T-helper 2 cell treated with Interferon-gamma antibody and Interleukin-4, amounts not matched to agents 5 μg/mL and 100 μg/mL, for 36 hours (primary cell): ENCODE measurements at regions not wholly inside any gene's neighbourhood (a gene's known extent, or its start where the extent isn't known, plus 50 kb on each side); places are given as distances from the start of the nearest gene placed in this dataset.

Experiments used
- DNase-seq: peaks from one replicate; pipeline ENCODE4 v3.0.0; 2021; ENCODE audit warnings: low spot score
- H3K27ac Mint-ChIP-seq: one replicate; pipeline ENCODE4 v1.8.0; 2021; ENCODE audit warnings: mild to moderate bottlenecking, mixed read lengths
- H3K27me3 Mint-ChIP-seq: one replicate; pipeline ENCODE4 v1.8.0; 2021; ENCODE audit warnings: low read depth, mixed read lengths
- H3K36me3 Mint-ChIP-seq: one replicate; pipeline ENCODE4 v1.8.0; 2021; ENCODE audit warnings: low read depth, mixed read lengths
- H3K4me1 Mint-ChIP-seq: one replicate; pipeline ENCODE4 v1.8.0; 2021; ENCODE audit warnings: low read depth, mixed read lengths
- H3K4me3 Mint-ChIP-seq: one replicate; pipeline ENCODE4 v1.8.0; 2022; ENCODE audit warnings: mild to moderate bottlenecking, moderate library complexity, mixed read lengths
- H3K9me3 Mint-ChIP-seq: one replicate; pipeline ENCODE4 v1.8.0; 2021; ENCODE audit warnings: mixed read lengths

DNA sequence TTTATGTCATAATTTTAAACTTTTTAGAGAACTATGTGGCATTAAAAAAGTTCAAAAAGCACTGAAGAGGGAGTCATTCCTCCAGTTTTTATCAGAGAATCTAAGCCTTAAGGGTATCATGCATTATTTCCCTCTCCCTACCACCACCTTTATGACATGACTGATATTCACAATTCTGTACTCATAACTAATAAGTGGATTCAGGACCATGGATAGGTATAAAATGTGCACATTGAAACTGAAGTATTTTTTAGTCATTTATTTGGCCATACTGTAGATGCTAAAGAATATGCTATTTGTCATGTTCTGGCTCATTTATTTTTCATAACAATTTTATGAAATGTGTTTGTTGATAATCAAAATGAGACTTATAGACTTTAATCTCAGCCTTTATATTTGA, 897.5 kb upstream of the AGA start:
- no peak overlapping the region for H3K4me3 Mint-ChIP-seq
- no peak for DNase-seq
- H3K27ac Mint-ChIP-seq: no peak overlapping the region
- H3K27me3 Mint-ChIP-seq: no peaks in the 10 kb centered on the region
- no peaks in the 10 kb centered on the region for H3K4me1 Mint-ChIP-seq
- H3K9me3 Mint-ChIP-seq: peaks cover 19% of the 10 kb centered on the region
- H3K36me3 Mint-ChIP-seq: no peaks in the 10 kb centered on the region

DNA sequence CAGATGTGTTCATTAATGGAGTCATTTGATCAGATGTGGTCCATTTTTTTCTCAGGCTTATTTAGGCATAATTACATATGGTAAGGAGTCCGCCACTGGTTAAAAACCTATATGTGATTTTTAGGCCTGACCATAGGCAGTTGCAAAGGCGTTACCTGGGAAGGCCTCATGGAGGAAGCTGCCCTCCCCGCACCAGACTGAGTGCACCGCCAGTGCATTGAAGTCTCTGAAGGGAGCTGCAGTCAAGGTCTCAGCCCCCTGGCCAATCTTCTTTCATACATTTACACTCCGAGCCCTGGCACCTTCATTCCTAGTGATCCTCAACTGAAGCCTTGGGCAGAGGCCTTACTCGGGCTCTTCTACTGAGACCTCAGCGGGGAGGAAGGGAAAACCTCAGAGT, 898.2 kb upstream of the AGA start:
- Mint-ChIP-seq H3K9me3 (peaks cover 22% of the 10 kb centered on the region), H3K36me3 (no peaks in the 10 kb centered on the region), H3K4me3 (no peak overlapping the region), H3K4me1 (no peaks in the 10 kb centered on the region), H3K27me3 (no peaks in the 10 kb centered on the region), H3K27ac (no peak overlapping the region)
- no peak for DNase-seq

DNA sequence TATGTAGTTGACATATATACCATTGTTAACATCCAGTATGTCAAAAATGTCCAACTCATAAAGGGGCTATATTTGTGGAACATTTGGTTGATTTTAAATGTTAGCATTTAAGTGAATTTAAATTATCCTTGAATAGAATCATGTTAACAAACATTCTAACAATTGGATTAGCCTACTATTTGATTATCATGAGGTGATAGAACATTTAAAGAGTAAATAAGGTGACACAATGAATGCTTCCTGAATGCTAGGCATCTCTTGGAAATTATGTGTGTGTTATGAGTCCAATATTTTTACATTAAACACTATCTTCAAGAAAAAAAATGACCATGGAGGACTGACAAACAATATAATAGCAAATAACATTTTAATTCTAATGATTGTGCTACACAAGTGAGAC, 901.9 kb upstream of the AGA start:
- H3K27me3 Mint-ChIP-seq: no peaks in the 10 kb centered on the region
- H3K36me3 Mint-ChIP-seq: no peaks in the 10 kb centered on the region
- H3K27ac Mint-ChIP-seq: no peak overlapping the region
- H3K4me1 Mint-ChIP-seq: no peaks in the 10 kb centered on the region
- no peak for DNase-seq
- no peak overlapping the region for H3K4me3 Mint-ChIP-seq
- H3K9me3 Mint-ChIP-seq: peaks cover 6% of the 10 kb centered on the region

DNA sequence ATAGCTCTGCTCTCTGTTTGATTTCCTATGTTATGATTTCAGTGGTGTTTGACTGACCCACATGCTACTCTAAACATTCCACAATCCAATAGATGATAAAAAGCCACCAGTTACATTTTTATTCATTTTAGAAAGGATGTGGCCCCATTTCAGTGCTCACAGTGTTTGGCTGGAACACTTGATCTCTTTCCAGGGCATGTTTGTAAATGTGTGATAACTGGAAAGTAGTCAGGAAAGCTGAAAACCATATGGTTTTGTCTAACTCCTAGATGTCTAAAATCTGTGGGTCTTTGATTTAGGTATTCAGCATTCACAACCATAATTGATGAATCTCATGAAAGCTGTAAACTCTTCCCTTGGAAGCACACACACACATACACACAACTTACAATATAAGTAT, 904.9 kb upstream of the AGA start:
- no peaks in the 10 kb centered on the region for H3K36me3 Mint-ChIP-seq
- H3K4me1 Mint-ChIP-seq: no peaks in the 10 kb centered on the region
- H3K4me3 Mint-ChIP-seq: no peak overlapping the region
- DNase-seq: no peak
- H3K27ac Mint-ChIP-seq: no peak overlapping the region
- peaks cover 4% of the 10 kb centered on the region for H3K9me3 Mint-ChIP-seq
- H3K27me3 Mint-ChIP-seq: no peaks in the 10 kb centered on the region

DNA sequence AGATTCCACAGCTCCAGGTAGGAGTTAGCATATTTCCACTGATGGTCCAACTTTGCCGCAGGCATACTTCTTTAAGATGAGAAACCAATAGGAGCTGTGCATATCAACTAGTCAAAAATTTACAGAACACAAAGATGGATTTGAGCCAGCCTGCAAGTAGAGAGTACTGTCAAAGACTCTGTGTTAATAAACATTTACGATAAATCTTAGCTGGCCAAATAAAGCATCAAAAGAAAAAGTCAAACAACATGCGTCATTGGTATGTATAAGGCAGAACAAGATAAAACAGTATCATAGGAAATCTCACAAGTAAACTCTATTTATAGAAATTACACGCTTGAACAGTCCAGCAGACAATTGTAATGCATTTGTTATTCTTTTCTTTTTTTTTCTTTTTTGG, 907.4 kb upstream of the AGA start:
- Mint-ChIP-seq H3K9me3 (peaks cover 11% of the 10 kb centered on the region), H3K4me3 (no peak overlapping the region), H3K27me3 (no peaks in the 10 kb centered on the region), H3K36me3 (no peaks in the 10 kb centered on the region), H3K4me1 (no peaks in the 10 kb centered on the region), H3K27ac (no peak overlapping the region)
- DNase-seq: no peak

DNA sequence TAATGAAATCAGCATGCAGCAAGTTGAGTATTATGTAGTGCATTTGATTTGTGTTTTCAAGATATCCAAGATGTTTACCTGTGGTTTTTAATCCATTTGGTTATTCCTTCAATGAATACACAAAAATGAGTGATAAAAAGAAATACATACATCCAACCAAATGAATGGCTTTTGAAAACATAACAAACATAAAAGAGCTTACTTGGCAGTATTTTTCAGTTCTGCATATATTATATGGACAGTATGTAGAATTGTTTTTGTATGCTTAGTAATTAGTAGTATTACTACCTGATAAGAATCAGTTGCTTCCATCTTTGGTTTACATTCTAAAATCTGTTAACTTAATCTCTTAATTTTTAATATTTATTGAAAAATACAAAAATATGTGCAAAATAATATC, 908.9 kb upstream of the AGA start:
- Mint-ChIP-seq H3K27ac (no peak overlapping the region), H3K4me3 (no peak overlapping the region)
- no peak for DNase-seq

DNA sequence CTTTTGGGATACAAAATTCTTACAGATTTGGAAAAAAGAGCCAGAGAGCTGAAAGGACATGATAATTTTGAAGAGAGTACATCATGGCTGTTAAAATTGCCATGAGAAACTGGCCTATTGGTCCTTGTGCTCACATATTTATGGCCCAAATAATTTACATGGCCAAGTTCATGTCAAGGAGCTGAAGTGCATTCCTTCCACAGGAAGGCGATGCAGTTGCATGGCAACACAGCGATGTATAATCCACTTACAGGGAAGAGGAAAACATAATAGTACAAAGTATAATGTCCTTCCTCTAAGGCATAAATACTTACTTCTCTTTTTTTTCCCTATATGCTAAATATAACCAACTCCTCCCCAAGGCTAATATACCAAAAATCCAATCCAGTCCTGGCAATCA, 914.5 kb upstream of the AGA start:
- Mint-ChIP-seq H3K36me3 (no peaks in the 10 kb centered on the region), H3K27ac (no peak overlapping the region), H3K27me3 (no peaks in the 10 kb centered on the region), H3K9me3 (peaks cover 29% of the 10 kb centered on the region), H3K4me1 (no peaks in the 10 kb centered on the region), H3K4me3 (no peak overlapping the region)
- no peak for DNase-seq

More for the DNA sequence above, 908.9 kb upstream of the AGA start:
- Mint-ChIP-seq H3K36me3 (no peaks in the 10 kb centered on the region), H3K9me3 (peaks cover 8% of the 10 kb centered on the region), H3K4me1 (no peaks in the 10 kb centered on the region), H3K27me3 (no peaks in the 10 kb centered on the region)

DNA sequence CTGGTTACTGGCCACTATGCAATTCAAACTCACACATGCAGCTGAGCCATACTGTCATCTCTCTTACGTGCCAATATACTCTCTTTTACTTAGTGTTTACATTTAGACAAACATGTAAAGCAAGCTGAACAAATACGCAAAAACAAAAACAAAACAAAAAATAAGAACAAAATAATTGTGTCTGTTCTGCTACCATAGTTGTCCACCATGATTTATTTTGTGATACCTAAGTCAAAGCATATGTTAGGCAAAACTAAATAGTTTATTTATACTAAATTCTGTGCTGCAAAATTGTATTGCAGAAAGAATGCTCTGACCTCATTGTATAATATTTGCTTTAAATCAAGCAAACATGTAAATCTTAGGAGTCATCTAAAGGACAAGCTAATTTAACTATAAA, 943.2 kb upstream of the AGA start:
- no peaks in the 10 kb centered on the region for H3K36me3 Mint-ChIP-seq

DNA sequence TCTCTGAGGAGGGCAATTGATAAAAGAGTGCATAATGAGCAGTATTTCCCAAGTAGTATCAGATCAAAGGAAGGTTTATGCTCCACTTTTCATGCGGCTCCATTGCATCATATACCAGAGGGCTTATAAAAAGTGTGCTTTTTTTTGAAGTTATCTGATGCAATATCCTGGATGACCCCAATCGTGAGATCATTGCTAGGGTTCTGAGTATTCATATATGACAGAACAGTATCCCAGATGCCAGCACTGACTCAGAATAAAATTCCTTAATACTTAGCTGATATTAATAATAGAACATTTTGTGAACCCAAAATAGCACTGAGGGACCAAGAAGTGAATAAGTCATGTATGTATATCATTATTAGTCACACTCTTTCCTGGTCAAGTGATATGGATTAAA, 945.5 kb upstream of the AGA start:
- H3K4me3 Mint-ChIP-seq: no peak overlapping the region
- H3K4me1 Mint-ChIP-seq: no peaks in the 10 kb centered on the region
- H3K27me3 Mint-ChIP-seq: no peaks in the 10 kb centered on the region
- H3K27ac Mint-ChIP-seq: no peak overlapping the region
- H3K9me3 Mint-ChIP-seq: peaks cover 27% of the 10 kb centered on the region
- H3K36me3 Mint-ChIP-seq: no peaks in the 10 kb centered on the region
- DNase-seq: no peak

More for the DNA sequence above, 943.2 kb upstream of the AGA start:
- peaks cover 27% of the 10 kb centered on the region for H3K9me3 Mint-ChIP-seq
- H3K4me3 Mint-ChIP-seq: no peak overlapping the region
- H3K4me1 Mint-ChIP-seq: no peaks in the 10 kb centered on the region
- no peak overlapping the region for H3K27ac Mint-ChIP-seq
- no peak for DNase-seq
- no peaks in the 10 kb centered on the region for H3K27me3 Mint-ChIP-seq

DNA sequence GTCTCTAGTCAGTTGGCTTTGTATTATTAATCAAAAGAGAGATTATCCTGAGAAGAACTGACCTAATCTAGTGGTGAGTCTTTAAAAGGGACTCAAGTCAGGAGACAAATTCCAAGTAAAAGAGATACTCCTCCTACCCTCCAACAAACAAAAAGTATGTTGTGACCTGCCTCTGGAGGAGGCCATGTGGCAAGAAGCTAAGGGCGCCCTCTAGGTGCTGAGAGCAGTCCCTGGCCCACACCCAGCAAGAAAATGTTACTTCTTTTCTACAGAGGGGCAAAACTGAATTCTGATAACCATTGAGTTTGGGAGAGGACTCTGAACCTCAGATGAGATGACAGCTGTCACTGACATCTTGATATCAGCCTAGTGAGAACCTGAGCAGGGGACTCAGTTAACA, 953.6 kb upstream of the AGA start:
- Mint-ChIP-seq H3K27ac (no peak overlapping the region), H3K27me3 (no peaks in the 10 kb centered on the region), H3K4me3 (no peak overlapping the region), H3K36me3 (no peaks in the 10 kb centered on the region), H3K4me1 (no peaks in the 10 kb centered on the region), H3K9me3 (peaks cover 11% of the 10 kb centered on the region)
- no peak for DNase-seq

DNA sequence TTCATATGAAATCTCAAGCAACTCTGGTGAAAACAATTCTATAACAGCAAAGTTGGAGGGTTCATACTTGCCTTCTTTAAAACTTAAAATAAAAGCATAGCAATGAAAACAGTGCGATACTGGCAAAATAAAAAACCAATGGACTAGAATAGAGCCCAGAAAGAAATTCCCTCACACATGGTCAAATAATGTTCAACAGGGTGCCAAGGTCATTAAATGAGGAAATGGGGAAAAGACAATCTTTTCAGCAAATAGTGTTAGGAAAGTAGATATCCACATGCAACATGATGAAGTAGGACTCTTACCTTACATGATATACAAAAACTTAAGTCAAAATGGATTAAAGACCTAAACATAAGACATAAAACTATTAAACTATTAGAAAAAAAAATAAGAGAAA, 970.2 kb upstream of the AGA start:
- Mint-ChIP-seq H3K4me1 (no peaks in the 10 kb centered on the region), H3K4me3 (no peak overlapping the region), H3K27ac (no peak overlapping the region), H3K36me3 (no peaks in the 10 kb centered on the region), H3K9me3 (peaks cover 5% of the 10 kb centered on the region), H3K27me3 (no peaks in the 10 kb centered on the region)
- no peak for DNase-seq

DNA sequence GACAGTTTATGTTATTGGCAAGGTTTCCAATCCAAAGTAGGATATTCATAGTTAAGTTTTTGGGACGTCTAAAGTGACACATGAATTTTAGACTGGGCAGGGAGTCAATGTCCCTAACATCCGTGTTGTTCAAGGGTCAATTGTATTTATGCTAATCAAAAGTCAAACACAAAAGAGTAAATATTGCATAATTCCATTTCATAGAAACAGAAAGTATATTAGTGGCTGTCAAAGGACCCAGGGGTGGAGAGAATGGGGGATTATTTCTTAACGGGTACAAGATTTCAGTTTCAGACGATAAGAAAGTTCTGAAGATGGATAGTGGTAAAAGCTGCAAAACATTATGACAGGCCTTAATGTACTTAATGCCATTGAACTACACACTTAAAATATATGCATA, 971.8 kb upstream of the AGA start:
- Mint-ChIP-seq H3K4me1 (no peaks in the 10 kb centered on the region), H3K9me3 (peaks cover under 1% of the 10 kb centered on the region), H3K4me3 (no peak overlapping the region), H3K27ac (no peak overlapping the region), H3K36me3 (no peaks in the 10 kb centered on the region), H3K27me3 (no peaks in the 10 kb centered on the region)
- DNase-seq: no peak

DNA sequence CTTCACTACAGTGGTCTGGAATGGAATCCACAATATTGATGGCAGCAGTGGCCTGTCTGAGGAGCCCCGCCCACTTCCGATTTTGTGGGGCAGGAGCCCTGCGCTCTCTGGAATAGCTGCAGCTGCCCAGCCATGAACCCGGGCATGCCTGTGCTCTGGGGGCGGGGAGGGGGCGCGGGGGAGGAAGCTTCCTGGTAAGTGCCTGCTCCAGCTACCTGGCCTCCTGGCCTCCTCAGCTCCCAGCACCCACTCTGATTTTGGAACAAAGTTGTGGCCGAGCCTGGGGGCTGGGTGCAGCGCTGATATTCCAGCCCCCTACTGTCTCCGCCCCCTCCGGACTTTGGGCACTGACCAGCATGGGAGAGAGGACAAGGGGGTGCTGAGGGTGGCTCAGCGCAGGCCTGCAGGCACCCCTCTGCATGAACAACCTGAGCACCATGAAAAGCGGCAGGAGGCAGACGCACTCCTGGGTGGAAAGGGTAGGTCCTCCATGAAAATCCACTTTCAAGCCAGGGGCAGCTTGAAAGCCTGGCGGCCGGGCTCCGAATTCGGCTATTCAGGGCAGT, 972.7 kb upstream of the AGA start:
- Mint-ChIP-seq H3K27me3 (no peaks in the 10 kb centered on the region), H3K9me3 (peaks cover 6% of the 10 kb centered on the region), H3K4me1 (no peaks in the 10 kb centered on the region), H3K36me3 (no peaks in the 10 kb centered on the region), H3K4me3 (no peak overlapping the region), H3K27ac (no peak overlapping the region)
- no peak for DNase-seq

DNA sequence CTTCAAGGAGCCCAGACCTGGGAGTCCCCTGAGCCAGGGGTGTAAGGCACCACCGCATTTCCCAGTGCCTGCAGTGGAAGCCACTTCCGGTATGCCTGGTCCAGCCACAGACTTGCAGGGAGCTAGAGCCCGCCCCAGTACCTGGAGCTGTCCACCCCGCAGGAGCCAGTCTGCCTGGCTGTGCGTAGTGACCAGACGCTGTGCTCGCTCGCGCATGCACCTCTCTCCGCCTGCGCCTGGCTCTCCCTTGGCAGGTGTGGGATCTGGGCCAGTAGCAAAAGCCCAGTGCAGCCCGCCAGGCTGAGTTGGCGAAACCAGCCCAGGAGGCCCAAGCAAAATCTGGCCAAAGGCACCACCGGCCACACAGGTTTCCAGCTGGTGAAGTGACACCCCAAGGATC, 973.7 kb upstream of the AGA start:
- H3K36me3 Mint-ChIP-seq: no peaks in the 10 kb centered on the region
- no peak overlapping the region for H3K4me3 Mint-ChIP-seq
- H3K27ac Mint-ChIP-seq: no peak overlapping the region
- no peaks in the 10 kb centered on the region for H3K27me3 Mint-ChIP-seq
- DNase-seq: no peak
- no peaks in the 10 kb centered on the region for H3K4me1 Mint-ChIP-seq
- peaks cover 6% of the 10 kb centered on the region for H3K9me3 Mint-ChIP-seq

DNA sequence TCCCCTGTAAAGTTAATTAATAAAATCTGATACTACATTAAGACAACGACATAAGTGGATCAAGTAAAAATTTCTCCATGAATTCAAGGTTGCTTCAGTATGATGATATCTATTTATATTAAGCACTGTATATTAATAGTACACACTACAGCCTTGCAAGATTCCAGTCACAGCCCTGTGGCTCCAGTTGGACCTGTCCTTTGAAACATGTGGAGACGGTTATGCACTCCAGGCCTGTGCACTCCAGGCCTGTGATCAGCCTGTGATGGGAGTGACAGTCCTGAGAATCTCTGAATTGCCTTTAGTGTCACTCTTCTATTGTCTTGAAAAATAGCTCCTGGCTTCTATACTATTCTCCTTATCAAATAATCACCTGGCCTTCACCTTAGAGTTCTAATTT, 981.1 kb upstream of the AGA start:
- no peak for DNase-seq
- Mint-ChIP-seq H3K9me3 (peaks cover 14% of the 10 kb centered on the region), H3K36me3 (no peaks in the 10 kb centered on the region), H3K4me1 (no peaks in the 10 kb centered on the region), H3K4me3 (no peak overlapping the region), H3K27ac (no peak overlapping the region), H3K27me3 (no peaks in the 10 kb centered on the region)
